Right lobe of liver (tissue), 4 donors: ENCODE measurements at regions not wholly inside any gene's neighbourhood (a gene's known extent, or its start where the extent isn't known, plus 50 kb on each side); places are given as distances from the start of the nearest gene placed in this dataset.

Experiments used
- CTCF ChIP-seq, 4 donors: fragments of 200-600 bp in 3 of 4; fragments of 450-650 bp in 1 of 4; IDR thresholded peaks; one replicate each; pipeline versions ENCODE4 v1.5.1 to v1.8.0; 2016 to 2022; ENCODE audit warnings: antibody characterized with exemption in 4 of 4, mild to moderate bottlenecking in 2 of 4
- POLR2A ChIP-seq: fragments of 450-650 bp; IDR thresholded peaks from one replicate; pipeline ENCODE4 v1.6.1; 2017; ENCODE audit warnings: antibody characterized with exemption, mild to moderate bottlenecking
- donor health status: DM: no; HTN: no; CAD: no.
- donor health status: DM: no; HTN: no; CAD: no.
- donor health status: DM: no; HTN: yes; CAD: no.

- TF ChIP-seq CTCF (IDR thresholded peaks at IDR 0.05) (no peak), POLR2A (no peak)
Measured at GRCh38 chr13:31048521-31048920, 113.2 kb downstream of the HSPH1 start.
